ENCODE measurements at regions not wholly inside any gene's neighbourhood (a gene's known extent, or its start where the extent isn't known, plus 50 kb on each side); places are given as distances from the start of the nearest gene placed in this dataset.
"Not testable (repeated sequence)": the region's sequence is repeated elsewhere in the genome, so short reads cannot be mapped to it uniquely, and the experiment has no call there.

- in situ Hi-C loops (cut with HindIII; ENCODE audit: low sequenced_read_pairs), result no loop called here
Observed at GRCh38 chr9:90156318-90156717, 486.3 kb downstream of the DIRAS2 start.

- in situ Hi-C loops (cut with HindIII; ENCODE audit: low sequenced_read_pairs), result no loop called here
Observed at GRCh38 chr9:90162326-90162725, 480.3 kb downstream of the DIRAS2 start.

GRCh38 chr9:90162819-90163218 lies 479.8 kb downstream of the DIRAS2 start:
- in situ Hi-C loops (cut with HindIII; ENCODE audit: low sequenced_read_pairs), result no loop called here

GRCh38 chr9:90165281-90165680 lies 477.3 kb downstream of the DIRAS2 start:
- in situ Hi-C loops (cut with HindIII; ENCODE audit: low sequenced_read_pairs), result no loop called here

- in situ Hi-C loops (cut with HindIII; ENCODE audit: low sequenced_read_pairs), result not testable (repeated sequence)
Observed at GRCh38 chr9:90166374-90166773, 476.2 kb downstream of the DIRAS2 start.

- in situ Hi-C loops (cut with HindIII; ENCODE audit: low sequenced_read_pairs), result no loop called here
Observed at GRCh38 chr9:90167914-90168313, 474.7 kb downstream of the DIRAS2 start.

- in situ Hi-C loops (cut with HindIII; ENCODE audit: low sequenced_read_pairs), result no loop called here
Observed at GRCh38 chr9:90169490-90169889, 473.1 kb downstream of the DIRAS2 start.

GRCh38 chr9:90173935-90174334 lies 468.7 kb downstream of the DIRAS2 start:
- in situ Hi-C loops (cut with HindIII; ENCODE audit: low sequenced_read_pairs), result not testable (repeated sequence)

GRCh38 chr9:90174346-90174745 lies 468.3 kb downstream of the DIRAS2 start:
- in situ Hi-C loops (cut with HindIII; ENCODE audit: low sequenced_read_pairs), result not testable (repeated sequence)

- in situ Hi-C loops (cut with HindIII; ENCODE audit: low sequenced_read_pairs), result no loop called here
Observed at GRCh38 chr9:90175257-90175656, 467.4 kb downstream of the DIRAS2 start.

GRCh38 chr9:90175865-90176264 lies 466.8 kb downstream of the DIRAS2 start:
- in situ Hi-C loops (cut with HindIII; ENCODE audit: low sequenced_read_pairs), result no loop called here

- in situ Hi-C loops (cut with HindIII; ENCODE audit: low sequenced_read_pairs), result no loop called here
Observed at GRCh38 chr9:90176901-90177300, 465.7 kb downstream of the DIRAS2 start.

- in situ Hi-C loops (cut with HindIII; ENCODE audit: low sequenced_read_pairs), result no loop called here
Observed at GRCh38 chr9:90180381-90180780, 462.2 kb downstream of the DIRAS2 start.

GRCh38 chr9:90188656-90189055 lies 454.0 kb downstream of the DIRAS2 start:
- in situ Hi-C loops (cut with HindIII; ENCODE audit: low sequenced_read_pairs), result no loop called here

GRCh38 chr9:90189306-90189705 lies 453.3 kb downstream of the DIRAS2 start:
- in situ Hi-C loops (cut with HindIII; ENCODE audit: low sequenced_read_pairs), result no loop called here

- in situ Hi-C loops (cut with HindIII; ENCODE audit: low sequenced_read_pairs), result not testable (repeated sequence)
Observed at GRCh38 chr9:90192465-90192864, 450.2 kb downstream of the DIRAS2 start.

GRCh38 chr9:90198956-90199355 lies 443.7 kb downstream of the DIRAS2 start:
- in situ Hi-C loops (cut with HindIII; ENCODE audit: low sequenced_read_pairs), result no loop called here

GRCh38 chr9:90201766-90202165 lies 440.9 kb downstream of the DIRAS2 start:
- in situ Hi-C loops (cut with HindIII; ENCODE audit: low sequenced_read_pairs), result no loop called here

GRCh38 chr9:90204128-90204831 lies 438.3 kb downstream of the DIRAS2 start:
- in situ Hi-C loops (cut with HindIII; ENCODE audit: low sequenced_read_pairs), result no loop called here

GRCh38 chr9:90213045-90213444 lies 429.6 kb downstream of the DIRAS2 start:
- in situ Hi-C loops (cut with HindIII; ENCODE audit: low sequenced_read_pairs), result not testable (repeated sequence)

- in situ Hi-C loops (cut with HindIII; ENCODE audit: low sequenced_read_pairs), result no loop called here
Observed at GRCh38 chr9:90219548-90220118, 423.0 kb downstream of the DIRAS2 start.

- in situ Hi-C loops (cut with HindIII; ENCODE audit: low sequenced_read_pairs), result not testable (repeated sequence)
Observed at GRCh38 chr9:90221899-90222298, 420.7 kb downstream of the DIRAS2 start.

Measured in DLD1 (cell line).